ENCODE measurements at regions not wholly inside any gene's neighbourhood (a gene's known extent, or its start where the extent isn't known, plus 50 kb on each side); places are given as distances from the start of the nearest gene placed in this dataset.

GRCh38 chr19:31528261-31528660 is 179.0 kb upstream of the TSHZ3 start:
- Histone ChIP-seq H4K8ac (ENCODE audit: low read depth in 2 of 2, low read length in 2 of 2) (no peak overlapping the region), H3K4me2 (ENCODE audit: low read depth, low read length) (no peak overlapping the region), H3K27me3 (ENCODE audit: control insufficient read depth, insufficient read depth, low read length) (no peaks in the 10 kb centered on the region), H4K91ac (ENCODE audit: insufficient read depth, low read depth, low read length) (no peak overlapping the region), H3K9me1 (ENCODE audit: insufficient read depth, low read length) (no peaks in the 10 kb centered on the region), H2AK5ac (ENCODE audit: low read depth, low read length) (no peak overlapping the region), H3K4me3 (ENCODE audit: insufficient read depth, low read depth, low read length) (no peak overlapping the region), H3K23ac (ENCODE audit: low read depth, low read length) (no peak overlapping the region), H3K14ac (replicated peaks; ENCODE audit: low read depth, low read length) (no peak overlapping the region), H3K9ac (ENCODE audit: low read depth, low read length) (no peak overlapping the region), H3K18ac (ENCODE audit: low read depth, low read length) (no peak overlapping the region), H3K4me1 (ENCODE audit: control insufficient read depth, insufficient read depth, low read length) (no peaks in the 10 kb centered on the region), H2BK5ac (ENCODE audit: low read depth, low read length, poor library complexity, severe bottlenecking) (no peak overlapping the region), H3K27ac (ENCODE audit: insufficient read depth, low read length) (no peak overlapping the region), H4K20me1 (ENCODE audit: insufficient read depth, low read length) (no peaks in the 10 kb centered on the region), H3K36me3 (ENCODE audit: control insufficient read depth, insufficient read depth, low read length) (no peaks in the 10 kb centered on the region), H2BK15ac (ENCODE audit: low read depth, low read length) (no peak overlapping the region), H3K56ac (ENCODE audit: extremely low read depth, insufficient read depth, low read length) (no peak overlapping the region), H2AFZ (replicated peaks; ENCODE audit: low read length, poor library complexity) (no peak overlapping the region), H3K9me3 (ENCODE audit: control insufficient read depth, insufficient read depth, low read length) (peaks cover 2% of the 10 kb centered on the region; the same call in 1 of the 2 replicates), H3K4ac (ENCODE audit: low read depth, low read length) (no peak overlapping the region), H4K5ac (ENCODE audit: low read depth, low read length) (no peak overlapping the region), H2BK120ac (ENCODE audit: low read depth, low read length) (no peak overlapping the region), H2BK20ac (ENCODE audit: low read depth, low read length) (no peak overlapping the region), H3K79me1 (ENCODE audit: low read depth in 1 of 2, low read length in 2 of 2) (no peaks in the 10 kb centered on the region), H2AK9ac (replicated peaks; ENCODE audit: low read depth, low read length, poor library complexity) (no peak overlapping the region)
- WGBS, 2 experiments (ENCODE audit: extremely low coverage in 2 of 2, insufficient read length in 1 of 2) = no CpG with 5 or more reads among the region's 3 CpGs
- in situ Hi-C loops (cut with MboI; ENCODE audit: low sequenced_read_pairs) (no loop called here), intact Hi-C loops (cut with micrococcal nuclease) (no loop called here), dilution Hi-C loops (cut with HindIII; ENCODE audit: low sequenced_read_pairs, unreplicated experiment) (no loop called here)
- TF ChIP-seq CHD1 (IDR thresholded peaks at IDR 0.05; ENCODE audit: low read depth, low read length) (no peak), NFE2L2 (IDR thresholded peaks at IDR 0.05; ENCODE audit: low read depth, low read length) (no peak), FOS (IDR thresholded peaks at IDR 0.05; ENCODE audit: low read depth, low read length) (no peak), MAZ (IDR thresholded peaks at IDR 0.05; ENCODE audit: borderline replicate concordance, low read depth, low read length) (no peak), RCOR1 (IDR thresholded peaks at IDR 0.05; ENCODE audit: insufficient replicate concordance, low read length) (no peak), CTCF (conservative IDR thresholded peaks at IDR 0.05; ENCODE audit: low read depth, low read length) (no peak), POLR2A (IDR thresholded peaks at IDR 0.05; ENCODE audit: low read depth, low read length) (no peak), RFX5 (IDR thresholded peaks at IDR 0.05; ENCODE audit: low read depth, low read length) (no peak), USF2 (IDR thresholded peaks at IDR 0.05; ENCODE audit: low read depth, low read length) (no peak), RAD21 (IDR thresholded peaks at IDR 0.05; ENCODE audit: low read length) (no peak), SMC3 (IDR thresholded peaks at IDR 0.05; ENCODE audit: low read depth, low read length) (no peak), ELK1 (IDR thresholded peaks at IDR 0.05; ENCODE audit: borderline replicate concordance, low read depth, low read length) (no peak), MAFK (IDR thresholded peaks at IDR 0.05; ENCODE audit: low read depth, low read length) (no peak), CEBPB (IDR thresholded peaks at IDR 0.05; ENCODE audit: low read depth, low read length) (no peak), MXI1 (IDR thresholded peaks at IDR 0.05; ENCODE audit: borderline replicate concordance, low read depth, low read length) (no peak), BHLHE40 (IDR thresholded peaks at IDR 0.05; ENCODE audit: low read depth, low read length) (no peak)
- ChIA-PET POLR2A (ENCODE audit: unreplicated experiment) (no interaction called here), CTCF (no interaction called here)
- no TSS peak for BruUV-seq (replicated peaks)
- ATAC-seq (ENCODE audit: low read depth) = no peak
- no peak for DNase-seq

Measured in IMR-90 (cell line).